Hepatic stellate cell (primary cell): ENCODE measurements at regions not wholly inside any gene's neighbourhood (a gene's known extent, or its start where the extent isn't known, plus 50 kb on each side); places are given as distances from the start of the nearest gene placed in this dataset.
A peak's percentile ranks its signal among the peaks of the same experiment; 100 is the strongest.
"Not testable (repeated sequence)": the region's sequence is repeated elsewhere in the genome, so short reads cannot be mapped to it uniquely, and the experiment has no call there.

ENCODE experiments used
- DNase-seq: peaks from one replicate; pipeline ENCODE4 v3.0.0; 2011; ENCODE audit warnings: low spot score

DNA sequence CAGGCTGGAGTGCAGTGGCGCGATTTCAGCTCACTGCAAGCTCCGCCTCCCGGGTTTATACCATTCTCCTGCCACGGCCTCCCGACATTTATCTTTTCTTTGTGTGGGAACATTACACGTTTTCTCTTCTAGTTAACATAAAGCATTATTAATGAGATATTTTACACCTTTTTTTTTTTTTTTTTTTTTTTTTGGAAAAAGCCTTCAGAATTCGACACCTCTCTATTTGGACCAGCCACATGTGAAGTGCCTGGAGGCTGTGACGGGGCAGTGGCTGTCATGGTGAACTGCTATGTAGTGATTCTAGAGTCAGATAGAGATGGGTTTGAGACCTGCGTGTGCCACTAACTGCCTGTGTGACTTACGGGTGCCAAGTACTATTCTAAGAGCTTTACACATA lies 64.3 kb downstream of the SMIM38 start:
- no peak for DNase-seq

DNA sequence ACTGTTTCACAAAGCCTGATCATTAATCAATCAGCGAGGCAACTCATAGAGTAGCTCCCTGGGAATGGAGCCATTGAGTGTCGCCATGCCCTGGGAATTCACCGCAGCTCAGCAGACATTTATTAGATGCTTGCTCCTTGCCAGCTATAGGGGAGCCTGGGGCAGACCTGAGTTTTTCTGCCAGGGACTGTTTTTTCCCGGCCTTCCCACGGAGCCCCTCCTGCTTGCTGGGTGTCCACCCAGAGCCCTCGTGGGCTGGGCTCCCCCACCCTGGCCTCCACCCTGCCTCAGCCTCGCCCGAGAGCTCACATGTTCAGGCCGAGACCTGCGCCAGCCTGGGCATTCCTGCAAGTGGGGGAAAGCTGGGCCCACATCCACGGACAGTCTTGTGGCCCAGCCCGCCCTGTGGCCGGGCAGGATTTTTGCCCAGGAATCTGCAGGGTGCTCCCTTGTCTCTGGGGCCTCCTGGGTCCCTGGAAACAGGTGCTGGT lies 64.9 kb downstream of the SMIM38 start:
- DNase-seq: no peak

DNA sequence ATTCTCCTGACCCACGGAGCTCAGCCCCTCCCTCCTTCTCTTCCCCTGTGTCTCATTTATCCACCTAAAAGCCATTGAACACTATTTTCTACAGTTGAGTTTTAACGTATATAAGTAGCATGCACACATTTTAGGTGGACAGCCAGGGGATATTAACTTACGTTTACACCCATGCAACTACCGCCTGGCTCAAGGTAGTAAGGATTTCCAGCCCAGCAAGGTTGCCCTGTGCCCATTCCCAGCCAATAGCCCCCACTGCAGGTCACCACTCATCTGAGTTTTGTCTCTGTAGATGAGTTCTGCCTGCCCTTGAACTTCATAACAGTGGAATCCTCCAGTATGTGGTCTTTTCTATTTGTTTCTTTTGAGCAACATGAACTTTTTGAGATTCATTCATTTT lies 65.4 kb downstream of the SMIM38 start:
- no peak for DNase-seq

DNA sequence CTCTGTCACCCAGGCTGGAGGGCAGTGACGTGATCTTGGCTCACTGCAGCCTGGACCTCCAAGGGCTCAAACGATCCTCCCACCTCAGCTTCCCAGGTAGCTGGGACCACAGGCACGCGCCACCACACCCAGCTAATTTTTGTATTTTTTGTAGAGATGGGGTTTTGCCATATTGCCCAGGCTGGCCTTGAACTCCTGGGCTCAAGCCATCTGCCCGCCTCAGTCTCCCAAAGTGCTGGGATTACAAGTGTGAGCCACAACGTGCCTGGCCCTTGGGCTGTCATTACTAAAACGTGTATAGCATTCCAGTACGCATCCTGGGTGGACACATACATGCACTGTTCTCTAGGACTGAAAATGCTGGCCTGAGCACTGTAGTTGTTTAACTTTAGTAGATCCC lies 65.9 kb downstream of the SMIM38 start:
- not testable (repeated sequence) for DNase-seq

DNA sequence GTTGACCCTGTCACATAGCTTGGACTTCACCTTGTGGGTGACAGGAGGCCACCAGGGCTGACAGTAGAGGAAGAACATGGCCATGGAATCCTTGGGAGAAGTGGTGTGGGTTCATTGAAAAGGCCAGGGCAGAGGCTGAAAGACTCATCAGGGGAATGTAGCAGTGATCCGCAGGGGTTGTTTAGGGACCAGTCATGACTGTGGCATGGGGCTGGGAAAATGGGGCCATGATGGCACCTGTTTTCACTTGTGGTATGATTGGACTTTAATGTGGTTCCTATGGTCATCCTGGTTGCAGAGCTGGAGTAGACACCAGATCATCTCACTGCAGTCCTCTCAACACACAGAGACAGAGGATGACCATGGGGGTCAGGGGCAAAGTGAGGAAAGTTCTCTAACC lies 66.7 kb upstream of the MYEOV start:
- DNase-seq: no peak

DNA sequence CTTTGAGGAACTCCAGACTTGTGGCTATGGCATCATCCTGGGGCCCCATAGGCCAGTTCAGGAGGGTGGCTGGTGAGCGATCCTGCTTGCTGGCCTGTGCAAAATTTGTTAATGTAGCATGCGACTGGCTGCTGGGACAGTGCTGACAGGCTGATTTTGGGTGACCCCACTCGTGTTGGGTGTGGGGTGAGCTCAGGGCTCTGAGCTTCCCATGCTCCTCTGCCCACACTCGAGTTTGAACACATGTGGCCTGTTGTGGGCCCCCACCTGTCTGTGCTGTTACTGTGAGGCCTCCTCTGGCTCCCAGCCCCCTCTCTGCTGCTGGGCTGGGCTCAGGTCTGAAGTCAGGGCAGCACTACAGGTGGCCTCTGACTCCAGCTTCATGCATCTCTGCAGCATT lies 64.4 kb upstream of the MYEOV start:
- DNase-seq: no peak

DNA sequence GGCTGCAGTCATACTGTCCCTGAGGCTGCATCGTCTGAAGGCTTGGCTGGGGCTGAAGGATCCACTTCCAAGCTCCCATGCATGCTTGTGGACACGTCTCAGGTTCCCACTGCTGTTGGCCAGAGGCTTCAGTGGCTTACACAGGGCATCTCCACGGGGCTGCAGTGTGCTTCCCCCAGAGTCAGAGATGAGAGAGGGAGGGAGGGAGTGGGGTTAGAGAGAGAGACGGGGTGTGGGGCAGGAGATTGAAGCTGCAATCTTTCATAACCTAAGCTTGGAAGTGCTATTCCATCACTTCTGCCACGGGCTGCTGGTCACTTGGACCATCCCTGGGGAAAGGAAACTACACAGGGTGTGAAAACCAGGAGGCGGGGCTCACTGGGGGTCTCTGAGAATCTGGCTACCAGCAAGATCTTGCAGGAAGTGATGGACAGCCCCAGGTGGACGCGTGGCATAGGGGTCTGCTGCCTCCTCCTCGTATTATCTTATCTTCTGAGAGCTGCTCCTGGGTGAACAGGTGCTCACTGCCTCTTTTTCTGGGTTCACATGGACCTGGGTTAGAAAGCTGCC lies 63.0 kb upstream of the MYEOV start:
- no peak for DNase-seq

DNA sequence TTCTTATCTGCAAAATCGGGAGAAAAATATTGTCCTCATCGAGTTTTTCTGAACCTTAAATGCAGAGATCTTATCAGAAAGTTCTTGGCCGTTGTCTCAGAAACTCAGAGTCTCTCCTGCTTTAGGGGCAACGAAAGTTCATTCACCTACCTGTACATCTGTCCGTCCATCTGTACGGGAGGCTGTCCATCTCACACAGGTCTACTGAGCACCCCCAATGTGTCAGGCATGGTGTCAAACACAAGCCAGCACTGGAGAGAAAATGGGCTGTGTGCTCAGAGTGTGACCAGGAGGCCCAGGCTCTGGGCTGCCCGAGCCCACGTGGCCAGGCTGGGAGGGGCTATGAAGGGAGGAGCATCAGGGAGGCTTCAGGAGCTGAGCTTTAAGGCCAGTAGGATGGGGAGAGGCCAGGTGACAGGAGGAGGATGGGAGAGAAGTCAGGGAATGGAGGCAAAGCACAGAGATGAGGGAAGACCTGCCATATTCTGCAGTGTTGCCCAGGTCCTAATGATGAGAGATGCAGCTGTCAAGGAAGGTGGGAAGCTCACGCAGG lies 62.4 kb upstream of the MYEOV start:
- no peak for DNase-seq

DNA sequence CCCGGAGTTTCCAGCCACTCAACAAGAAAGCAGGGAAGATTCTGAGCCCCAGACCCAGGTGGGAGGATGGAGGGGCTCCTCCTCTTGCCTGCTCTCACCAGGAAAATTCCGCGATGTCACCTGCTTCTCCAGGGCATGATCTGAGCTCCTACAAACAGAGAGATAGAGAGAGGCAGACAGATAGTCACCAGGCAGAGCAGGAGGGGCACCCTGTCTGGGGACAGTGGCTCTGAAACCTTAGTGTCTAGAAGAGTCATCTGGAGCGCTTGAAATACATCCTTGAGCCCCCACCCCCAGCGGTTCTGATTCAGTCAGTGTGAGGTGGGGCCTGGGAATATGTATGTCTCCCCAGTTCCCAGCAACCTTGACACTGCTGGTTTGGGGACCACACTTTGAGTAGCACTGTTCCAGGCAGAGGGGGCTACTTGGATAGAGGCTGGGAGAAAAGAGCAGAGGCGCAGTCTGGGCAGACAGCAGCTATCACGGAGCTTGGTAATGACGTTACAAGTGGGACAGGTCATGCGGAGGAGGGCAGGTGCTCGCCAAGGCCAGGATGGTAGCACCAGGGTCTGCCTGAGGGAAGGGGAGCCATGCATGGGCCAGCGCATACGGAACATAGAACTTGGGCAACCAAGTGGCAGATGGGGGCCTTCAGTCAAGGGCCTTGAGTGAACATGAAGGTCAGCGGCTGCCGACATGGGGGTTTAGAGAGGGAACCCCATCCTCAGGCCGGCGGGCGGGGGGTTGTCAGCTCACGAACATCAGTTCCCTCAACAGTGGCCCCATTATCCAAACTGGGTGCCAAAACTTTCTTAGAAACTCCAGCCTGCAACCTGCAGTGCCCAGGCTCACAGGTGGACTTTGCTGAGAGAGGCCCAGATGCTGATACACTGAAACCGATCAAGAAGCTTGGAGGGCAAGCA lies 60.9 kb upstream of the MYEOV start:
- no peak for DNase-seq

DNA sequence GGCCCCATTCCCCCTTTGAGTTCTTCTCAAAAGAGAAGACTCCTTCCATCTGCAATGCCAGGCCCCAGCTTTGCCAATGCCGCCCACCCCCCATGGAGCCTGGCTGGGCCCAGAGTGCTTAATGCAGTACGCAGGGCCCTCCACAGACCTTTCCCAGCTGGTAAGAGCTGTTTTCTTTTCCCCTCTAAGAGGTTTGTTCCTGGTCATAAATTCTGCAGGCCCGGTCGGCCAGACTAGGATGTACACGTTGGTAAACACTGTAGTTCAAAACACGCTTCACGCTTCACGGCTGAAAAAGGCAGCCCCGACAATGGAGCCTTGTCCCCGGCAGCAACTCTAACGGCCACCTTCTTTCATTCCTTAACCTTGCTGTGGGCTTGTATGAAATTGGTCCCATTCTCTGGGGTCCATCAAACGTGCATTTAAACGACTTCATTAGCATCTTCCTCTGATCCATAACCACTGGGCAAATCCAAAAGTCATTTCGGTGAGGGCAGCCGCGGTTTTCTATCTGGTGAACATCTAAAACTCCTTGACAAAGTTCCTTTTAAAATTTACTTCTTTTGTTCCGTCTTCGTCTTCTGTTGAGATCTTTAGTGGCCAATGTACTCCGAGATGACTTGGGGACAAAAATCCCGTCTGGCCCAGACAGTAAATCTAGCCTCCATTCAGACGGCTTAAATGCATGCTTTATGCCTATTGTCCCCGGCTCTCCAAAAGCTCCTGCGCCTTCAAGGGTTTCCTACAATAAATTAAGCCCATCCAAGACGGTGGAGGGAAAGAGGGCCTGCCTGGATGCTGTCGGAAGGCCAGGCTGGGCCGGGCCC lies 60.0 kb upstream of the MYEOV start:
- DNase-seq: no peak

DNA sequence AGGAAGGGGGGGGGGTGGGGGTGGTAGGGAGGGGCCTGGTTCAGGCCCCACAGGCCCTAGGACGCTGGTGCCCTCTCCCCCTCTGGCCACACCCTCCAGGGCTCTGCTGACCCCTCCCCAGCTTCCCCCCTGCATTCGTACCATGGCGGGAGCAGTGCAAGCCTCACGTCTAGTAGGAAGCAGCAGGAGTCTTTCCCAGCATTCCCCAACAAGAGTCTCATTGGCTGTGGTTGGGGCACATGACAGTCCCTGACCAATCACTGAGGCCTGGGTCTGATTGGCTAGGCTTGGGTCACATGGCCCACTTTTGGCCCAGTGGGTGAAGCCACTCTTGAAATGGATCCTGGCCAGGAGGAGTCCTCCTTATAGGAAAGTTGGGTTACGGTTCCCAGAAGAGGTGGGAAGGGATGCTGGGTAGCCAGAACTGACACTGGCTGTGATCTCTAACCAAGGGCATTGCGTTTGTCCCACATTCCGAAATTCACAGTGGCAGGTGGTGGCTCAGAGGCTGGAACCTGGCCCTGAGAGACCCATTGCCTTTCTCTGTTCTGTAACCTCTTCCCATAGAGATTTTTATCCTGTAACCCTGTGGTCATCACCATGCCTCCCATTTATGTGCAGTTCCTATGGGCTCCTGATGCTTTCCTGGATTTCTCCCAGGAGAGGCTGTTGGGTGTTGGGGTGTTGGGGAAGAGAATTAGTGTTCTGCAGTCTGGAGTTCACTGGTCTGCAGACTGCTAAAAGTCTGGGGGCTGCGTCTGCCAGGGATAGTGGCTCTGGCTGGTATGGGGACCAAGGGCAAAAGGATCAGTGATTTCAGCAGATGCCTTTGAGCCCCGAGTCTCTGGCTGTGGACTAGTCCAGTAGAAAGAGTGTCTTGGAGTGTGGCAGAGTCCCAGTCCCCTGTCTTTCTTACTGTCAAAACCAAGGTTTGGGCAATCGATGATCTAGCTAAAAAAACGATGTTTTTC lies 58.9 kb upstream of the MYEOV start:
- DNase-seq: no peak

DNA sequence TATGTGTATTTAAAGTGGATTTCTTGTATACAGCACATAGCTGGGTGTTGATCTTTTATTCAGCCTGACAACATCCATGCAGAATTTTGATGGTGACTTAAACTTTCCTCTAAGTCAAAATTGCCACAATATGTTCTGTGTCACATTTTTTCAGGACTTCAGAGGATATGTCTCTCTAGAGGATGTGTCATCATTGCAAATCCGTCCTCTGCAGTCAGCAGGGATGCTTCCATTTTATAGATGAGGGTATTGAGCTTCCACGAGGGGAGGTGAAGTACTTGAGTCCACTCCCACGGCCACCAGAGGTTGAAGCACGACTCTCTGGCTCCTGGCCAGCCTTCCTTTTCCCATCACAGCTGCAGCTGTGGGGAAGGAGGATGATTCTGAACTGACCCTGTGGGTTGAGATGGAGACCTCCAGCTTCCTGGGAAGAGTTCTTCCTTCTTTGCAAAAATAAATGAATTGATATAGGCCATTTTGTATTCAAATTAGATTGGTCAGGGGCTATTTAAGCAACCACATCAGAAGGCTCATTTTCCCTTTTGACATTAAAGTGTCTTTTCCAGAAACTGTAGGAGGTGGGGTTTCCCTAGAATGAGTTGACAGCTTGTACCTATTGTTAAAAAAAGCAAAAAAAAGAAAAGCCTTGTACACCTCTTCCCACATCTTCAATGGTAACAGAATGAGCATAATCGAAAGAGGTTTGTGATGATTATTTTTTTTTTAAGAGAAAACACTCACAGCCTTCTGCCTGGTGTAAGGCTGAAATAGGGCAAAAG lies 55.2 kb upstream of the MYEOV start:
- no peak for DNase-seq

DNA sequence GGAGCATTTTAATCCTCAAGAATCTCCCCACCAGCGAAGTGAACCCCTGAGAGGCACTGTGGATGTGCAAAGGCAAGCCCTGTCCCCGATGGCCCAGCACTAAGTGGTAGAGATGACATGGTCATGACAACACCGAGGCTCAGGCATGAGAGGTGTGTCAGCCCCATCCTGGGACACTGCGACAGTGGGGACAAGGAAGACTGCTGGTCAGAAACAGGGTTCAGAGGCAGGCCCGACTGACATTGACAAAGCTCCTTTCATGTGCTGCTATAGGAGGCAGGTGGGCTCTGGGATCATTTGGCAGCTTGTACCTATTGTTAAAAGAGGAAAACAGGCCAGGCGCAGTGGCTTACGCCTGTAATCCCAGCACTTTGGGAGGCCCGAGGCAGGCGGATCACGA lies 54.3 kb upstream of the MYEOV start:
- no peak for DNase-seq

DNA sequence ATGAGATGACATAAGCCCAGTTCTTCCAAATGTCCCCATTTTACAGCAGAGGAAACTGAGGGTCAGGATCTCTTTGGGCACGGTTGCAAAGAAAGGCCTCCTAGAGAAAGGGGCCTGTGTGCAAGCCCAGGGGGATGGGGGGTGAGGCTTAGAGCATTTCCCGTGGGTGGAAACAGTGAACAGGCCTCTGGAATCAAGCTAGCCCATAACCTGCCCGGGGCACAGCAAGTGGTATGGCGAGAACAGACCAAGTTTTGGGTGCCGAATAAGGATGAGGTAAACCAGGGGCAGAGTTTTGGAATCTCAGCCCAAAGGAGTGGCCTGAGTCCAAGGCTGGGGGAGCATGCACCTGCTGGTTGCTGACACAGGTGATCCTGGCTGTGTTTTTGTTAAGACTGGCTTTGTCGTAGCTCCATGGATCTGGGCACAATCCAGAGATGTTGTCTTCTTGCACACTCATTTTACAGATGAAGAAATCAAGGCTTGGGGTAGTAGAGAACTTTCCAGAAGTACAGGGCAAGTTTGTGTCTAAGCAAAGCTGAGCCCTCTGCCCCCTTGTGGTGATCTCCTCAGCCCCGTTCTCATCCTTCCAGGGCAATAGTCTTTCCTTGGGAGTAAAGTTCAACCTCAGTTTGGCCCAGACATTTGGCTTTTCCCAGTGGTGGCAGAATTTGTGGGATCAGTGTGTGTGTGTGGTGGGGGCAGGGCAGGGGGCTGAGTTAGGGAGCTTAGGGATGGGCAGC lies 53.5 kb upstream of the MYEOV start:
- peak; percentile 36 for DNase-seq

DNA sequence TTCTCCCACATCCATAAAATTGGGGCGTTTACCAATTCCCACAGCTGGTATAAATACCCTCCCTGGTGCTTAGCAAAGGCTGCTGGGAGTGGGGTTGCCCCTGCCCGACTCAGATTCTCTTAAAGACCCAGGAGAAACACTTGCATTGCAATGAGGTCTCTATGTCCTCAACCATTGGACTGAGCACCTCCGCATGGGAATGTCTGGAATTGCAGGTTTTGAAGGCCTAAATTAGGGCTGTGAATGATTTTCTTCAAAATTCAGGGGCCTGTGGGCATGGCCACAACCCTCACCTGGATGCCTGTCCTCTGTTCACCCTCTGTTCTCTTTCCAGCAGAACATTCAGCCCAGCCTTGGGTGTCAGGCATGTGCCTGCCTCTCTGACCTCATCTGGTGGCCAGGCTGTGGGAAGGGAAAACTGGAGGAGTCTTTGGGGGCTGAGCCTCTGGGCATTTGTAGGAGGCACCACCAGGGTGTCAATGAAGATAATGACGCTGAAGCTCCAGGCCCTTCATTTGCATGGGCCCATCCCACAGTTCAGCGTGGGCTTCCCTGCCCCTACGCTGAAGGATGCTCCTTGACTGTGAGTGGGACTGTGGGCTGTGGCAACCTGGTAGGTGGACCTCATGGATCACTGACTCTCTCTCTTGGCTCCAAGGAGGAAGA lies 52.7 kb upstream of the MYEOV start:
- no peak for DNase-seq

DNA sequence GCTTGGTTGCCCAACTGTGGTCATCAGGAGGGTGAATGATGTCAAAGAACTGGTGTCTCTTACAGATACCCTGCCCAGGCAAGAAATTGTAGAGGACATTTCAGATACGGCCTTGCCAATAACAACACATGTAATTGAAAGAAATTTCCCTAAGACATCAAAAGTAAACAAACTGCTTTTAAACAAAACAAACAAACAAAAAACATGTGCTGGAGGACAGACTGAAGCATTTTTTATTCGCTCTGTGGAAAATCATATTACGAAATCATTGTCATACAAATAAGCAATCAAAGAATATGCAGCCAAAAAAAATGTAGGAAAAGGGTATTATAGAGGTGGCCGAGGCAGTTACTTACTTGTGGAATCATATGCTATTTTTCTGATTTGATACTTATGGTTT lies 52.1 kb upstream of the MYEOV start:
- no peak for DNase-seq

DNA sequence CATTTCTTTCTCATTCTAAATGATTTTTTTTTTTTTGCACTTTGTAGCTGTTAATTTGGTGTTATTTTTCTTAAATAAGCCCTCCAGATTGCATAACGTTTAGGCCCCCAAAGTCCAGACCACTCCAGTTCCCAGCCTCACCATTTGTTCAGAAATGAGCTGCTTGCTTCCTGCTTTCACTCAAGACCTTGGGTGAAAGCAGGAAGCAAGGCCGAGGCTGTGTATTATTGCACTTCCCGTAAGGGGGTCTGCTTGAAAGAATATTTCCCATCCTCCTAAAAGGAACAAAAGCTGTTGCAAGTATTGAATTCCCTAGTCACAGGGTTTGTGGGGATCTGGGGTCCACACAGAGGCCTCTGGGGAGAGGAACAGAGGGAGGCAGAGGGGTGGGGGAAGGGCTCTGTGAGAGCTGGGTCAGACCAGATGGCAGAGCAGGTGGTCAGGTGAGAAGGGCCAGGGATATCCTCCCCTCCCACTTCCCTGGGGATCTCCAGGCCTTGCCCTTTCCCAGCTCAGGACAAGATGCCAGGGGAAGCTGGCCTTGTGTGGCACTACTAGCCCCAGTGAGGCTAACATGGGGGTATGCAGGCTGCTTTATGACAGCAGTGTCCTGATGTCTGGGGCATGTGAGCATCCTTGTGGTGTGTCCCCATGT lies 51.6 kb upstream of the MYEOV start:
- no peak for DNase-seq

DNA sequence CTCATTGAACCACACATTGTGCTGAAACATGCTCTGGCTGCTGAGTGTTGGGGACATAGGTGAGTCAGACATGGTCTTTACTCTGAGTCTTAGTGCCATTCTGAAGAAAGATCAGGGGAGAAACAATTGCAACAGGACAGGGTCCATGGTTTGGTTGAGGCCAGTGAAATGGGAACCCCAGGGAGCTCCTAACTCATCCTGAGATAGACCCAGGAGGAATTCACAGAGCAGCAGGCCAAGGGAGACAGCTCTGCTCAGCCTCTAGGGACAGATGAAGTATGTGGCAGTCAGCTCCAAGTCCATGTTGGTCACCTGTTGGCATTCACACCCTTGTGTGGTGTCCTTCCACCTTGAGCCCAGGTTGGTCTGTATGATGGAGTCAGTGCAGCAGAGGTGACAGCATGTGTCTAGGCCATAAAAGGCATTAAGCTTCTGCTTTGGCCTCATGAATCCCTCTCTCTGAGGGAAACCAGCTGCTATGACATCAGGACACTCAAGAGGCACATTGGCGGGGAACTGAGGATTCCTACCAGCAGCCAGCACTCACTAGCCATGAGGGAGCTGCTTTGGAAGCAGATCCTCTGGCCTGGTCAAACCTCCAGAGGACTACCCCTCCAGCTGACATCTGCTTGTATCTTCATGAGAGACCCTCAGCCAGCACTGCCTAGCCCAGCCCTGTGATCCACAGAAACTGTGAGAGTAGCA lies 50.3 kb upstream of the MYEOV start:
- DNase-seq: no peak
